MM.1S (cell line): ENCODE measurements at regions not wholly inside any gene's neighbourhood (a gene's known extent, or its start where the extent isn't known, plus 50 kb on each side); places are given as distances from the start of the nearest gene placed in this dataset.

ENCODE experiments used
- DNase-seq: peaks from one replicate; pipeline ENCODE4 v3.0.0-alpha.2; 2015
- H2AFZ ChIP-seq: fragments of 300-600 bp; sonication (generic); 2 replicates; pipeline ENCODE4 v1.6.0; 2016; ENCODE audit warnings: antibody characterized with exemption, low read length
- H3F3A ChIP-seq: fragments of 300-600 bp; sonication (generic); 2 replicates; pipeline ENCODE4 v1.6.1; 2016; ENCODE audit warnings: mild to moderate bottlenecking, antibody characterized with exemption, low read length, moderate library complexity, mixed read lengths; ENCODE audit not compliant: insufficient read depth
- H3K27ac ChIP-seq: fragments of 300-600 bp; sonication (generic); 2 replicates; pipeline ENCODE4 v1.5.1; 2016; ENCODE audit warnings: mild to moderate bottlenecking, low read length
- H3K27me3 ChIP-seq: fragments of 300-600 bp; sonication (generic); replicated peaks from 2 replicates; pipeline ENCODE4 v1.6.0; 2016; ENCODE audit warnings: low read length; ENCODE audit not compliant: insufficient read depth
- H3K36me3 ChIP-seq: fragments of 300-600 bp; sonication (generic); replicated peaks from 2 replicates; pipeline ENCODE4 v1.6.1; 2016; ENCODE audit warnings: mild to moderate bottlenecking, low read length, mixed read lengths; ENCODE audit not compliant: insufficient read depth
- H3K4me1 ChIP-seq: fragments of 300-600 bp; sonication (generic); 2 replicates; pipeline ENCODE4 v1.6.1; 2016; ENCODE audit warnings: low read length, mixed read lengths
- H3K4me2 ChIP-seq: fragments of 300-600 bp; sonication (generic); 2 replicates; pipeline ENCODE4 v1.6.0; 2016; ENCODE audit warnings: low read depth, low read length
- H3K4me3 ChIP-seq: fragments of 300-600 bp; sonication (generic); 2 replicates; pipeline ENCODE4 v1.5.1; 2016; ENCODE audit warnings: low read length, mixed read lengths
- H3K79me2 ChIP-seq: fragments of 300-600 bp; sonication (generic); 2 replicates; pipeline ENCODE4 v1.6.1; 2016; ENCODE audit warnings: mixed run types, low read length, mixed read lengths
- H3K9ac ChIP-seq: fragments of 300-600 bp; sonication (generic); 2 replicates; pipeline ENCODE4 v1.6.1; 2016; ENCODE audit warnings: low read length, mixed read lengths
- H3K9me2 ChIP-seq: fragments of 300-600 bp; sonication (generic); replicated peaks from 2 replicates; pipeline ENCODE4 v1.6.1; 2016; ENCODE audit warnings: mild to moderate bottlenecking, low read length, mixed read lengths; ENCODE audit not compliant: insufficient read depth
- H3K9me3 ChIP-seq: fragments of 300-600 bp; sonication (generic); replicated peaks from 2 replicates; pipeline ENCODE4 v1.6.1; 2016; ENCODE audit warnings: mild to moderate bottlenecking, low read length, mixed read lengths; ENCODE audit not compliant: insufficient read depth
- H4K20me1 ChIP-seq: fragments of 300-600 bp; sonication (generic); 2 replicates; pipeline ENCODE4 v1.6.1; 2016; ENCODE audit warnings: mild to moderate bottlenecking, low read length, moderate library complexity, mixed read lengths; ENCODE audit not compliant: insufficient read depth
- EZH2 ChIP-seq: fragments of 300-600 bp; sonication (generic); optimal IDR thresholded peaks from 2 replicates; pipeline ENCODE3; 2017; ENCODE audit warnings: low read depth, mild to moderate bottlenecking, antibody characterized with exemption, low read length, mixed read lengths
- EZH2phosphoT487 ChIP-seq: fragments of 300-600 bp; sonication (generic); IDR thresholded peaks from 2 replicates; pipeline ENCODE4 v1.6.1; 2018; ENCODE audit warnings: antibody characterized with exemption, low read length
- TF ChIP-seq, protein P1 (sequence below): fragments of 300-600 bp; sonication (generic); IDR thresholded peaks from 2 replicates; pipeline ENCODE4 v1.5.1; 2016; ENCODE audit warnings: antibody characterized with exemption, low read length, mixed read lengths

DNA sequence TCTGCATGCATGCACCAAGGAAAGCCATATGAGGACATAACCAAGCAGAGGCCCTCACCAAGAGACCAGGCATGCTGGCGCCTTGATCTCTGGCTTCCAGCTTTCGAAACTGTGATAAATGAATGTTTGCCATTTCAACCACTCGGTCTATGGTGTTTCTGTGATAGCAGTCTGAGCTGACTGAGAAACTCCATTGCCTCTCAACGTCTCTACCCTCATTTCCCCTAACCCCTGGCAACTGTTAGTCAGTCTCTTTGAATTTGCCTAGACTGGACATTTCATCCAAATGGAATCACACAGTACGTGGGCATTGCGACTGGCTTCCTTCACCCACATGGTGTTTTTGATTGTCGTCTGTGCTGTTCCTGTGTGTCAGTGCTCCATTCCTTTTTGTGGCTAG, 88.0 kb upstream of the MPHOSPH6 start:
- Histone ChIP-seq H3K9me2 (no peaks in the 10 kb centered on the region), H3K4me3 (no peak overlapping the region), H2AFZ (no peak overlapping the region), H4K20me1 (no peaks in the 10 kb centered on the region), H3K9ac (no peak overlapping the region), H3K4me2 (no peak overlapping the region), H3F3A (no peaks in the 10 kb centered on the region), H3K27me3 (no peaks in the 10 kb centered on the region), H3K4me1 (no peaks in the 10 kb centered on the region), H3K27ac (no peak overlapping the region), H3K79me2 (no peaks in the 10 kb centered on the region), H3K36me3 (no peaks in the 10 kb centered on the region), H3K9me3 (no peaks in the 10 kb centered on the region)
- TF ChIP-seq, protein P1, sequence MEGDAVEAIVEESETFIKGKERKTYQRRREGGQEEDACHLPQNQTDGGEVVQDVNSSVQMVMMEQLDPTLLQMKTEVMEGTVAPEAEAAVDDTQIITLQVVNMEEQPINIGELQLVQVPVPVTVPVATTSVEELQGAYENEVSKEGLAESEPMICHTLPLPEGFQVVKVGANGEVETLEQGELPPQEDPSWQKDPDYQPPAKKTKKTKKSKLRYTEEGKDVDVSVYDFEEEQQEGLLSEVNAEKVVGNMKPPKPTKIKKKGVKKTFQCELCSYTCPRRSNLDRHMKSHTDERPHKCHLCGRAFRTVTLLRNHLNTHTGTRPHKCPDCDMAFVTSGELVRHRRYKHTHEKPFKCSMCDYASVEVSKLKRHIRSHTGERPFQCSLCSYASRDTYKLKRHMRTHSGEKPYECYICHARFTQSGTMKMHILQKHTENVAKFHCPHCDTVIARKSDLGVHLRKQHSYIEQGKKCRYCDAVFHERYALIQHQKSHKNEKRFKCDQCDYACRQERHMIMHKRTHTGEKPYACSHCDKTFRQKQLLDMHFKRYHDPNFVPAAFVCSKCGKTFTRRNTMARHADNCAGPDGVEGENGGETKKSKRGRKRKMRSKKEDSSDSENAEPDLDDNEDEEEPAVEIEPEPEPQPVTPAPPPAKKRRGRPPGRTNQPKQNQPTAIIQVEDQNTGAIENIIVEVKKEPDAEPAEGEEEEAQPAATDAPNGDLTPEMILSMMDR: no peak
- TF ChIP-seq EZH2 (no peak), EZH2phosphoT487 (no peak)
- DNase-seq: no peak

DNA sequence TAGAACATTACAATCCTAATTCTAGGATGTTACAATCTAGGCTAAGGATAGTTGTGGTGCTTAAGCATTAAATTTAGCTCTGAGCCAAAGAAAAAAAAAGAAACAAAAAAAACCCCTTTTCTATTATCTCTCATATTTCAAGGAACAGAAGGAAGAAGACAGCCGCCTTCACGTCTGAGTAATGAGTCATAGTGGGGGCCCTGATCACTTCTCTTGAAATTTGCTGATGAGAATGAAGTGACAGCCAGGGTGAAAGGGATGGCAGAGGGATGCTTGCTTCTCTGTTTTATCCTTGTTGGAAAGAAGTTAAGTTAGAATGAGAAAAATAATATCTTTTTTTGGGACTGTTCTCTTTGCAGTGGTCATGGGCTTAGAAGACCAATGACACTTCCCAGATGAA, 82.6 kb upstream of the MPHOSPH6 start:
- Histone ChIP-seq H3K9ac (no peak overlapping the region), H3K9me3 (no peaks in the 10 kb centered on the region), H3K4me3 (no peak overlapping the region), H4K20me1 (no peaks in the 10 kb centered on the region), H3K4me2 (no peak overlapping the region), H3F3A (no peaks in the 10 kb centered on the region), H3K27me3 (no peaks in the 10 kb centered on the region), H3K36me3 (no peaks in the 10 kb centered on the region), H3K4me1 (no peaks in the 10 kb centered on the region), H3K79me2 (no peaks in the 10 kb centered on the region), H2AFZ (no peak overlapping the region), H3K27ac (no peak overlapping the region), H3K9me2 (no peaks in the 10 kb centered on the region)
- no peak for DNase-seq
- no peak for TF ChIP-seq EZH2phosphoT487
- no peak for TF ChIP-seq EZH2
- TF ChIP-seq, protein P1: no peak

DNA sequence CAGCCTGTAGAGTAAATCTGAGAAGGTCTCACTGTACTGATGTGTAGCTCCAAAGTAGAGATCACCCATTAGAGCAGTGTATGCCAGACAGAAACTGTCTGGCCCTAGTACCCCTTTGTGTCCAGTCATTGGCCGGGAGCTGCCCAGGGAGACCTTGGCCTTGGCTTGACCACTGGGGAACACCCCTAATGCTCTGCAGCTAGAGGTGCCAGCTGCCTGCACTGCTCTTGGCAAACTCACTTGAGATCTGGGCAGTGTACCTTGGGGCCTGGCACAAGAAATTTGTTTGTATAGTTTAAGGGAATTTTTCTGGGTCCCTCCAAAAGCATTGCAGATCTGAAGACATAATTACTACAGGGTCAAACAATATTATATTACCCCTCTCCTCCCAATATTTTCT, 78.7 kb upstream of the MPHOSPH6 start:
- Histone ChIP-seq H4K20me1 (no peaks in the 10 kb centered on the region), H3K9me3 (no peaks in the 10 kb centered on the region), H3K9ac (no peak overlapping the region), H3F3A (no peaks in the 10 kb centered on the region), H3K79me2 (no peaks in the 10 kb centered on the region), H3K36me3 (no peaks in the 10 kb centered on the region), H3K27ac (no peak overlapping the region), H2AFZ (no peak overlapping the region), H3K4me2 (no peak overlapping the region), H3K4me3 (no peak overlapping the region), H3K4me1 (no peaks in the 10 kb centered on the region), H3K9me2 (no peaks in the 10 kb centered on the region), H3K27me3 (no peaks in the 10 kb centered on the region)
- no peak for TF ChIP-seq EZH2phosphoT487
- TF ChIP-seq, protein P1: no peak
- no peak for TF ChIP-seq EZH2
- DNase-seq: no peak
